ENCODE measurements at regions not wholly inside any gene's neighbourhood (a gene's known extent, or its start where the extent isn't known, plus 50 kb on each side); places are given as distances from the start of the nearest gene placed in this dataset.

DNA sequence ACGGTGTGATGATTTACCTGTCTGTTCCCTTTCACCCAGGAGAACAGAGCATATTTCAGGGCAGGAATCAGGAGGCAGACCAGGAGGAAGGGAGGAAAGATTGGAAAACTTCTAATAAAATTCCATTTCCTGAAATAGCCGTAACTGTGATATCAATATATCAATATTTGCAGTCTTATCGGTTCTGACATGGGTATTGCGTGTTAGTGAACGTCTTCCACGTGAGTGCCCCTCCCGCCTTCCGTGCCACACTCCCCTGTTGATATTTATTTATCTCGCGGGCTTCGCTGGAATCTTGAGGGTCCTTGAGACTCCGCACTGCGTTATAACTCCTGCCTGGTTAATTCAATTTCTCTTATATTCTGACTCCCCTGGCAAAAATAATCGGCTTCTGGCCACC lies 1160.4 kb downstream of the BRD1 start:
- DNase-seq (ENCODE audit: low read depth in 2 of 3, low spot score in 2 of 3) = no peak

DNA sequence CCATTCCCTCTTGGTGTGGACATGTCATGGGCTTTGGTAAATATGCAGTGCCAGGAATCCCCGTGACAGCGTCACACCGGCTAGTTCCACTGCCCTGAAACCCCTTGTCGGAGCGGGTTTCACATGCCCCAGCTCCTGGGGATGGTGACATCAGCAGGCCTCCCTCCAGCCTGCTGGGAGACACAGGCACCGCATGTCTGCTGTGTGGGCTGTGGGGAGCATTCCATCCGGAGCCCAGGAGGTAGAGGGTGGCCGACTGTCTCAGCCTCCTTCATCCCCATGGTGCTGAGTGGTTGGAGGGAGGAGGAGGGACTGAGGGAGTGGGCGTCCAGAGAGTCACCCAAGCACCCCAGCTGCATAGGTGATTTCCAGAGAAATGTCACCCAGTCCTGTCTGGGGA lies 1161.1 kb downstream of the BRD1 start:
- no peak for DNase-seq (ENCODE audit: low read depth in 2 of 3, low spot score in 2 of 3)

DNA sequence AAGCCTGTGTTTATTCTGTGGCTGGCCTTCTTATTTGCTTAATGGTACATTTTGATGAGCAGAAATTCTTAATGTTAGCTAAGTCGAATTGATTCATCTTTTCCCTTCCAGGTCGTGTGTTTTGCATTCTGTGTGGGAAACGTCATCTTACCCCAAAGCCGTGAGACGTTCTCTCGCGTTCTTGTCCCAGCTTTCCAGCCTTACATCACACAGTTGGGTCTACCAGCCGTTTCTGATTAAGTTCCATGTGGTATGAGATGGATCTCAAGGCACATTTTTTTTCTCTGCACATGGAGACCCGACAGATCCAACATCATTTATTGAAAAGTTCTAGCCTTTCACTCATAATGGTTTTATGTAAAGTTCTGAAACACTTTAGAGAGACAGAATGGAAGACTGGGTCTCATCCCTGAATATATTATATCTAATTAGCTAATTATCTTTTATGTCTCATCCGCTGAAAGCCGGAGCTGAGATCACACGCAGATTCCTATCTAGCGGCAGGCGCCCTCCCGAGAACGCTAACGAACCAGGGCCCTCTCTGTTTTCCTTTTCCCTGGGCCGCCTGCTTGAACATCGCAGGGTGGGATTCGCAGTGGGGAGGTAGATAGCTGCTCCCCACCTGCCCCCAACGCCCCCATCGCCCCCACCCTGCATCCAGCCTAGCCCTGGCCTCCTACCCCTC lies 1162.2 kb downstream of the BRD1 start:
- no peak for DNase-seq (ENCODE audit: low read depth in 2 of 3, low spot score in 2 of 3)

DNA sequence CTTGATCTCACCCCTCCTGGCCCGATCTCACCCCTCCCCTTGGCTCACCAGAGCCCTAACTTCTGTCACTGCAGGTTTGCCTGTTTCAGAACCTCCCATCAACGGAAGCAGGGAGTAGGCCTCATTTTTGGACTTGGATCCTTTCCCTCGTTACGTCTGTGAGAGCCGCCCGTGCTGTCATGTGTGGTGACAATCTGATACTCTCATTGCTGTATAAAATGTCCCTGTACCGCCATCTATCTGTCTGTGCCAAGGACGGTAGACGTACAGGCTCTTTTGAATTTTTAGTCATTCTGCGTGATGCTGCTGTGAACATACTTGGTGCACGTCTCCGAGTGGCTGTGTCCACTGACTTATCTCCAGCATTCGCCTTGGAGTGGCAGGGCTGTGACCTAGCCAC lies 1163.1 kb downstream of the BRD1 start:
- DNase-seq (ENCODE audit: low read depth in 2 of 3, low spot score in 2 of 3) = no peak

DNA sequence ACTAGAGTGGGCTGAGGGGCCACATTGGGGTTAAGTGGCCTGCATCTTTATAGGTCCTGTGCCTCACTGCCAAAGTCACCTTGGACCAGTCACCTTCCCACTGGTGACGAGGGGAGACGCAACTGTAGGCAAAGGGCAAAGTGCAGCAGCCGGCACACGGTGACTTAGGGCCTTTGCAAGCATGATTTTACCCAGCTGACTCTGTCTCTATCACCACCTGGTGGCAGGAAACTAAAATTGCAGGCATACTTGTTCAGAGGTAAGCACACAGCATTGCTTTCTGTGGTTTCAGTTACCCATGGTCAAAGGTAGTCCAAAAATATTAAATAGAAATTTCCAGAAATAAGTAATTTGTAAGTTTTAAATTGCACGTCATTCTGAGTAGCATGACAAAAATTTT lies 1164.4 kb downstream of the BRD1 start:
- no peak for DNase-seq (ENCODE audit: low read depth in 2 of 3, low spot score in 2 of 3)

DNA sequence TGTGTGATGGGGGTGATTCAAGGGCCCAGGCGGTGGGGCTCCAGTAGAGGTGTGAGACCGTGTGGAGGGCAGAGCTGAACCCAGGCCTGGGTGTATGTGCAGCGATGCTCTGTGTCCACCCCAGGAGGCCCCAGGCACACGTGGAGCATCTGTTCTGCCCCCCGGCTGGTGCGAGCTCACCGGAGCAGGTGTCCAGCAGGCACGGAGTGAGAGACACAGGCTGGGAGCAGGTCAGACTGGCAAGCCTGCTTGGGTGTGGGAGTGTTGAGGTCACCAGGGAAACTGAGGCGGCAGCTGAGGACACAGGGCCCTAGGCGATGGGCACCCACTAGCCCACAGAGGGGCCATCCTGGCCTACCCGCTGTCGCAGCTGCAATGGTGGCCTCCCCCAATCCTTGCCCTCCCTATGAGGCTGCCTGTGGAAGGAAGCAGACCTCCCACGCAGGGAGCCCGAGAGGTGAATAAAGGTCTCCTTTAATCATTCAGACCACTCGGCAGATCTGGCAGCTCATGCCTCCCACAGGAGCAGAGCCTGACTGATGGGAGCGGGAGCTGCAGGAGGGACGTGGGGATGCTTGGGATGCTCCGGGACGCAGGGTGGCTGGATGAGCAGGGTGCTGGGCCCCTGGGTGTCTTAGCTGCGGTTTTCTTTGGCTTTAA lies 1165.1 kb downstream of the BRD1 start:
- no peak for DNase-seq (ENCODE audit: low read depth in 2 of 3, low spot score in 2 of 3)

DNA sequence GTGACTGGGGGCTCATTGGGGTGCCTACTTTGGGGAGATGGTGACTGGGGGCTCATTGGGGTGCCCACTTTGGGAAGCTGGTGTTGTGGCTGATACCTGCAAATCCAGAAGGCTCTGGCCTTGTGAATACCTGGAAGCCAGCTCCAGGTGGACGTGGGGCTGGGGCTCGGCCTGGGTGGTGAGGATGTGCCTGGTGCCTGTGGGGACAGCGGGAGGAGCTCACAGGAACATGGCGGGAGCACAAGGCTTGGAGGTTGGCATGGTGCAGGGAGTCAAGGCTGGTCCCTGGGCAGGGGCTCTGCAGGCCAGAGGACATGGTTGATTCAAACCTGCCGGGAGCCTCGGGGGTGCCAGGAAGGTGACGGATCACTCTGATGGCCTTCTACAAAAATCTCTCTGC lies 1165.7 kb downstream of the BRD1 start:
- no peak for DNase-seq (ENCODE audit: low read depth in 2 of 3, low spot score in 2 of 3)

DNA sequence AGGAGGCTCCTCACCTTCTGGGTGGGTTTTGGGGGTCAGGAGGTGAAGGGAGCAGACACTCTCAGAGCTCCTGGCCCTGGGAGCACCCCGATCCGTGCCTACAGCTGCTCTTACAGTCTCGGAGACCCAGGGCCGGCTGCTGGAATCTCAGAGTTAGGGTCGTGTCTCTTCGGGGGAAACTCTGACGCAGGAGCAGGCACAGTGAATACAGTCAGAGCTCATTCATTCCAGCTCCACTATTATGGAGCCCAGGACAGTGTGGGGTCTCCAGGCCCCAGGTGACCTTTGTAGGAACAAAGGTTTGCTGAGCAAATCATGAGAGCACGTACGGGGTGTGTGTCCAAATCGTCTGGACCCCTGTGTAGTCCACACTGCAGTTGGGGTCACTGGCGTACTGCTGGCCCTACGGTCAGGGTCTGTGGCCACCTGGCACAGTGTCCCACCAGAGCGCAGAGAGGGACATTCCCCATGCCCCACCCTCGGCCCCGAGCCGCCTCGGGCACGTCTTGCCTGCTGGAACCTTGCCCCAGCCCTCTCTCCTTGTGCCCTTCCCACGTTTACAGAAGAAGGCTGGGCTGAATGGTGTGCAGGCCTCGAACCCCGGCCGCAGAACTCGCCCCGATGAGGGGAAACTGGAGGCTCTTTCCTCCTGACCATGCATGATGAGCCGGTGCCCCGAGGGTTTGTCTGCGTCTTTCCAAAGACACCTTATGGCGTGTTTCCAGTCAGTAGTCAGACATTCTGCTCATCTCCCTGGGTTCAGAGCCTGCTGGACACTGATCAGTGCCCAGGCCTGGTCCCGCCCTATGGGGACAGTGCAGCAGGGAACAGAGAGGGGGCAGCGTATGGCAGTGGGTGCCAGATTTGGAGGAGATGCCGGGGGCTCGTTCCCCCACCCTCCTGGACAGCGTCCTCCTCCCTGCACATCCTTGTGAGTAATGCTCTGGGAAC lies 1166.6 kb downstream of the BRD1 start:
- no peak for DNase-seq (ENCODE audit: low read depth in 2 of 3, low spot score in 2 of 3)

DNA sequence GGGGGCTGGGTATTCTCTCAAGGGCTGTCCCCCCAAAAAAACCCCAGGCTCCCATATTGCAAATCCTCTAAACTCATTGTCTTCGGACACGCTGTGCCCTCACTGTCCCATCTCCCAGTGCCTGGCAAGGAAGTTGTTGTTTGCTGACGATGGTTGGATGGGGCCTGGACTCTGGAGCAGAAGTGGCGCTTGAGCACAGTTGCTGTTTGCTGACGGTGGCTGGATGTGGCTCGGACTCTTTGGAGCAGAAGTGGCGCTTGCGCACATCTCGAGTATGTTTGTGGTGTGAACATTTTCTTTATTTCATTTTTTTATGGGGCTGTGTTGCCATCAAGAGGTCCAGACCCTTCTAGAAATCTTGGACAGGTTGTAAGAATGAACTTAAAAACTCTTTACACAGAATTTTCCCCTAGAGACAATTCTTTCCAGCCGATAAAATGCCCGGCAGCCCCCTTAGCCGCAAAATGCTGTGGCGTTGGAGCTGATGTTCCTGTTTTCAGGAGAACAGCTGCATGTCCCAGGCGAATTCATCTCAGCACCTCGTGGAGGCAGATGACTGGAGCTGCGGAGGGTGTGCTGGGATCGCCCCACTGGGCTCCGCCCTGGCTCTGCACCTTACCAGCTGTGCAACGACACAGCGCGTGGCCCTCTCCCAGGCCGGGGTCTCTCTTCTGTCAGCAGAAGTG lies 1167.4 kb downstream of the BRD1 start:
- DNase-seq (ENCODE audit: low read depth in 2 of 3, low spot score in 2 of 3) = no peak

DNA sequence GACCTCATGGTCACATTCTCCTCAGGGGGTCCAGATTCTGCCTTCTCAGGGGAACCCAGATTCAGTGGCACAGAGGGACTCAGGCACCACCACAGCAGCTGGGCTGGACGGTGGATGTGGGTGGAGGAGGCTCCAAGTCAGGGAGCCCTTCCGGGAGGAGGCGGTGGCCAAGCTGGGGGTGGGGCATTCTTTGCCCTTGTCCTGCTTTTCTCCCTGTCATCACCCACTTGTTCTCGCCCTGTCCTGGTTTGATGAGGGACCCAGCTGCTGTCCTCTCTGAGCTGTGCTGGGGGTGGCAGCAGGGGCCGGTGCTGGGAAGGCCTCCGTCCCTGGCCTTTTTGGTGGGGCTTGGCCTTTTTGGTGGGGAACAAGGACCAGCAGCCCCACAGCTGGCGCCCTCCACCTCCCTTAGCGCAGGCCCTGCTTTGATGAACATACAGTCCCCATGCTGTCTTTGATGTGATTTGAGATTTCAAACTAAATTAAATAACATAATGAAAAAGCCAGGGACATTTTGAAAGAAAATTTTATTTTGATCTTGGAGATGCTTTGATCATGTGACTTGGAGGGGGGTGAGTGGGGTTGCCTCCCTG lies 1168.2 kb downstream of the BRD1 start:
- DNase-seq (ENCODE audit: low read depth in 2 of 3, low spot score in 2 of 3) = no peak

DNA sequence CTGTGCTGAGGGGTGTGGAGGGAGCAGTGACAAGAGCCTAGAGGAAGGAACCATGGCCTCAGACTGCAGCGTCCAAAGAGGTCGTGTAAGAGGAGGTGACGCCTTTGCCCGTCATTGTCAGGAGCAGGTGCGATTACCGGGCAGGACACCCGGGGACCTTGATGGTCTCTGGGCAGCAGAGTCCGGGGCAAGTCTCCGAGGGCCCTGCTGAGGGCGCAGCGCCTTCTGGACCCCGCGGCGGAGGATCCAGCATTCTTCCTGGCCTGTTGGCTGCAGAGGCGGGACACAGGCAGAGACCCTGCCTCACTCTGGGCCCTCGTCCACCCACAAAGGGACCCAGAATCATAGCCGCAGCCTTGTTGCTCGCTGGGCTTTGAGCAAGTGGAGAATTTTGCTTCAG lies 1168.8 kb downstream of the BRD1 start:
- DNase-seq (ENCODE audit: low read depth in 2 of 3, low spot score in 2 of 3) = no peak

DNA sequence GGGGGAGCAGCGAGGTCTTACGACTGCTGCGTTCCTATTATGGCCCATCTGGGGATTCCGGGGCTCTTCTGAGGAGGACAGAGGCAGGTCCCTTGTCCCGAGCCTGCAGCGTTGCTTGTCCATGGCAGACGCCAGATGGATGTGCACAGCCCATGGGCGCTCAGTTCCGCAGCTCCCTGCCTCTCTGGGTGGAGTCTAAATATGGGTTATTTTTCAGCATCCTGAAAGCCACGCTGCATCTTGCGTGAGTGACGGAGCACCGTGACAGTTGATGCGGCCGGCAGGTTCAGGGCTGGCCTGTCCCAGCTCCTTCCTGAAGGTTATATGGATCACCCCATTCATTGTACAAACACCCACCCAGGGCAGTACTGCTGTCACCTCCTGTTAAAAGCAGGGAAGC lies 1169.4 kb downstream of the BRD1 start:
- no peak for DNase-seq (ENCODE audit: low read depth in 2 of 3, low spot score in 2 of 3)

DNA sequence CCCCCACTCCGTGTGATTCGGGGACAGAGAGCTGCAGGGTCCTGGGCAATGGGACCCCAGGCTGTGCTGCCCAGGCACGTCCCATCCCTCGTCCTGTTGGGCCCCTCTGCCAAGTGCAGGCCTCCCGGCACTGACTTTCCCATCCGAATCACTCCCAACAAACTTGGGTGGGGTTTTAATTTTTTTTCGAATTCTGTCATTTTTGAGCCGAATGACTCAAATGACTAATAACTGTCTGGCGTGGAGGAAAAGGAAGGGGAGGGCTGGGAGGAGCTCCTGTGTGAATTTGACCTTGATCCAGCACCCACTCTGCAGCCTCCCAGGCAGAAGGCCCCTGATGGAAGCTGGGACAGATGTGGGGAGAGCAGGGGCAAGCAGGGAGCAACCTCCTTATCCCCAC lies 1173.2 kb downstream of the BRD1 start:
- no peak for DNase-seq (ENCODE audit: low read depth in 2 of 3, low spot score in 2 of 3)

DNA sequence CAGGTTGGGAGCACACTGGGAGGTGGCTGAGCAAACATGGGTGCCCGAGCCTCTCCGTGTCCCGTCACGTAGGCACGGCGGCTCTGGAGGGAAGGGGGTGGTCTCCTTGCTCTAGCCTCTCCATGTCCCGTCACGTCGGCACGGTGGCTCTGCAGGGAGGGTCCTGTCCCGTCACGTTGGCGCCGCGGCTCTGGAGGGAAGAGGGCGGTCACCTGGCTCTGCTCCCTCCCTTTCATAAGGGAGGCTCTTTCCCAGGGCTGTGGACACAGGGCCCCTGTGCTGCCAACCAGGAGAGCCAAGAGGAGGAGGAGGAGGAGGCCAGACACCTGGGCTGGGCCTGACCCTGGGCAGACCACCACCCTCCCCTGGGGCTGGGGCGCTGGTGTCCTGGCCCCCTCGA lies 1173.7 kb downstream of the BRD1 start:
- DNase-seq (ENCODE audit: low read depth in 2 of 3, low spot score in 2 of 3) = no peak

DNA sequence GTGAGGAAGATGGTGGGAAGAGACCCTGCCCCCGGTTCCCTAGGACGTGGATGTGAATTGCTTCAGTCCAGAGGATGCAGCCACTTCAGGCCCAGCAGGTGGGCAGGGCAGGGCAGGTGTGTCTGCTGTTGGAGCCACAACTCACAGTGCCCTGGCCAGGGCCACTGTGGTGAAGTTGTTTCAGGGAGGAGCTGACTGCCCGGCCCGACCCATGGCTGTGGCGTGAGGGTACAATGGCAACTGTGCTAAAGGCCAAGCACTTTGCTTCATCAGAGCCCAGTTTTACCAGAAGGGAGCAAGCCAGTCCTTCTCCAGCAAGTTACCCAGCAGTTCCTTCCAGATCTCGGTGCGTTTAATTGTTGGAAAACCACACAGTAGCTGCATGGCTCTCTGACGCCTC lies 1174.4 kb downstream of the BRD1 start:
- DNase-seq (ENCODE audit: low read depth in 2 of 3, low spot score in 2 of 3) = no peak

DNA sequence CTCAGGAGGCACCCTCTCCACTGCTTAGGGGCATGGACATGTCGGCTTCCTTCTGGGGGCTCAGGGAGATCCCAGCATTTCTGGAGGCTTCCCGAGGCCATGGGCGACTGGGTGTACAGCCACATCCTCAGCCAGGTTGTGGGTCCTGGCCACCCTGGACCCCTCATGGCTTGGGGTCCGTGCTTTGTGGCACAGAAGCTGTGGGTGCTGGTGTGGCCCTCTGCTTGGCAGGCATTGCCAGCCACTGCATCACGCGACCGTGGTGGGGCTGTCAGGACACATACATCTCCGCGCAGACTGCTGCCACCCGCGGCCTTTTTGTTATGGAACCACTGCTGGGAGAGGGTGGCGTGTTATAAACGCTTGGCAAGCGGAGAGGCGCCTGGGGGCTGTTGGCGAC lies 1174.9 kb downstream of the BRD1 start:
- no peak for DNase-seq (ENCODE audit: low read depth in 2 of 3, low spot score in 2 of 3)

DNA sequence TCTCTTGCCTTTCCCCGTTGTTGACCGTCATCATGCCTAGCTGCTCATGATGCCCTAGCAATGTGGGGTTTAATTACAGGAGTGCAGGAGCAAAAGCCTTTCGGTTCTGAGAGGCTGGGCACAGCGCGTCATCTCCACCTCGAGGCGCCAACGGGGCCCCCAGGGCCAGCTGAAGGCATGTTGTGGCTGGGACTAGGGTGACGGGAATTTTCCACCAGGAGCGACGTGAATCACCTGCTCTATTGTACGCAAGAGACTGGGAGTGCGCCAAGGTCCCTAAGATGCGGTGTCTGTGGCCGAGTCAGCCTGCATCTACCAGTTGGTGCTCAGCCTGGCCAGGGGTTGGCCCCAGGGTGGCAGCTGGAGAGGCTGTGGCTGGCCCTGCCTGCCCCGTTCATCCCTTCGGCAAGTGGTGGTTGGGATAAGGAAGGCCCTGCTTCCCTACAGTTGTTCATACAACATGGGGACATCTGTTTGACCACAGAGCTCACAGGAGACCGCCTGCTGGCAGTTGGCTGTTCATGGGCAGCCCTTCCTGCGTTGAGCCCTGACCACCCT lies 1175.6 kb downstream of the BRD1 start:
- DNase-seq (ENCODE audit: low read depth in 2 of 3, low spot score in 2 of 3) = no peak

DNA sequence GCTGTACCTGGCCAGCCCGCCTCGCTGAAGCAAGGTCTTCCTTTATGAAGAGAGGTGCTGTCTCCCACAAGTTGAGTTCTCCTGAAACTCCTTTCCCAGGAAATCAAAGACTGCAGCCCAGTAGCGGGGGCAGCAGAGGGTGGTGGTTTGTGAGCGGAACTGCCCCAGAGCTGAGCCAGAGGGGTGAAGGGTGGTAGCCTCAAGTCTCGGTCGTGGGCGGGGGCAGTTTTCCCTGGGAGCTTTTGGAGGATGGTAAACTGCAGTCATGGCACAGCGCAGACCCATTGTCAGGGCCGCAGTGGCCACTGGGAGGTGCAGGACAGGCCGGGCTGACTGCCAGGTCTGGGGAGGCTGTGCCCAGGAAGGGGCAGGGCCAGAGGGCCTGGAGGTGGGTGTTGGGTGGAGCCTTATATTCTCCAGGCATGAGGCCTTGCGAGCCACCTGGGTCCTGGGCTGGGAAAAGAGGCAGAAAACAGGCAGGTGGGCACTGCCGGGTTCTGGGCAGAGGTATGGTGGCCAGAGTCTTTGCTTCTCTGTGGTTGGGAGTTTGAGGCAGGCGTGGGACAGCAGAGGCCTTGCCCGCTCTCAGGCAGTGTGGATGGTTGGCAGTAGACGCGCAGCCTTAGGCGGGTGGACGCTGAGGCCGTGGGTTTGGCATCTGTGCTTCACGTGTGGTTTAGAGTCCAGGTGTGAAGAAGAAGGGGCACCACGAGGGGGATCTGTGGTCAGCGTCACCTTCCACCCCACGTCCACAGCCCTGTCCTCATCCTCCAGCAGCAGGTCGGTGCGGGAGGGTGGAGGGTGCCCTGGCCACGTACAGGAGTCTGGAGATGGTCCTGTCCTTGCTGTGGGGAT lies 1176.4 kb downstream of the BRD1 start:
- DNase-seq (ENCODE audit: low read depth in 2 of 3, low spot score in 2 of 3) = no peak

DNA sequence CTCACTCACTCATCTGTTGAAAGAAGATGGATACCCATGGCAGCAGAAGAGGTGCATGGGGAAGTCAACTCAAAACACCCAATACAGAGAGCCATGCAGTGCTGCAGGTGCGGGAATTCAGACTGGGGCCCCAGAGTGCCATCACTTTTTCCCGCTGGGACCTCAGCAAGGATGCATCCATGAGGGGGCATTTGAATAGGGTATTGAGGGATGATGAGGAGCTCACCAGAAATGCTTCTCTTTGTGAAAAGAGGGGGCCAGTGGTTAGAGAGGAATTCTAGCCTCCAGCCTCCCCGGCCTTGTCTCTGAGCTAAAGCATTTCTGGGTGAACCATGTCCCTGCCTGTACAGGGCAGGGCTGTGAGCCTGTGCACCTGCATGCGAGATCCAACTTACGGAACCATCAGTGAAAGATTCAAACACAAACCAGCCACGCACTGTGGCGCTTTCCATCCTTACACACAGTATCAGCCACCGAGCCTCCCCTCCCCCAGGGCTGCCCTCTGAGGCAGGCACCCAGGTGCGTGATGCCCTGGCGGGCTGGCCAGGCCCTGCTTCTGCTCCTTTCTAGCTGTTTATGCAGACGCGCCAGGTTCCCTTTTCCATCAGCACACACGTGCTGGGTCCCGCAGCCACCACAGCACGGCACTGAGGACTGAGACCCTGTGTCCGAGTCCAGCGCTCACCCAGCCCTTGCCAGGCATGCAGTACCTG lies 1177.2 kb downstream of the BRD1 start:
- no peak for DNase-seq (ENCODE audit: low read depth in 2 of 3, low spot score in 2 of 3)

Measured in activated CD8-positive, alpha-beta memory T cell treated with anti-CD3 and anti-CD28 coated beads for 48 hours (primary cell).